SK-N-SH (cell line): ENCODE measurements at regions not wholly inside any gene's neighbourhood (a gene's known extent, or its start where the extent isn't known, plus 50 kb on each side); places are given as distances from the start of the nearest gene placed in this dataset.

Source experiments
- CTCF ChIA-PET: fragments of 300-600, 350-600 bp; formaldehyde crosslinking; extraction: SDS; loops from one replicate; lab custom pipeline; 2021; lab: Yijun Ruan, JAX
- POLR2A ChIA-PET: fragments of 350-600 bp; sonication (Branson Sonifier 250); formaldehyde crosslinking; extraction: SDS; loops from one replicate; lab custom pipeline; 2020; ENCODE audit warnings: antibody characterized with exemption, inconsistent platforms; lab: Yijun Ruan, JAX
- DNase-seq: peaks from one replicate; pipeline ENCODE4 v3.0.0; 2012
- H2AFZ ChIP-seq: fragments of 200-600 bp; sonication (generic); 2 replicates; pipeline ENCODE4 v1.8.1; 2016; ENCODE audit warnings: antibody characterized with exemption, mild to moderate bottlenecking, low read depth
- H3F3A ChIP-seq: fragments of 200-600 bp; sonication (generic); replicated peaks from 2 replicates; pipeline ENCODE3; 2016; ENCODE audit warnings: antibody characterized with exemption, mild to moderate bottlenecking; ENCODE audit not compliant: insufficient read depth
- H3K27ac ChIP-seq, 2 experiments: fragments of 200-500 bp in 1 of 2; fragments of 200-600 bp in 1 of 2; sonication (Bioruptor generic) in 1 of 2; sonication (generic), shearing (Covaris generic) in 1 of 2; 2 replicates each; pipeline versions ENCODE4 v1.5.1 to v1.6.1; 2014 to 2016; ENCODE audit warnings: low read depth in 2 of 2, inconsistent platforms in 1 of 2, low read length in 1 of 2, mild to moderate bottlenecking in 1 of 2, mixed read lengths in 1 of 2
- H3K27me3 ChIP-seq: fragments of 200-600 bp; sonication (generic), shearing (Covaris generic); 2 replicates; pipeline ENCODE4 v1.6.1; 2016; ENCODE audit warnings: mixed run types; ENCODE audit not compliant: insufficient read depth
- H3K36me3 ChIP-seq, 2 experiments: fragments of 200-500 bp in 1 of 2; fragments of 200-600 bp in 1 of 2; sonication (Bioruptor generic) in 1 of 2; sonication (generic) in 1 of 2; replicated peaks in 1 of 2; 2 replicates each; pipeline versions ENCODE3 to v1.5.1; 2014 to 2016; ENCODE audit warnings: low read length in 1 of 2, mild to moderate bottlenecking in 1 of 2; ENCODE audit not compliant: insufficient read depth in 2 of 2, control insufficient read depth in 1 of 2
- H3K4me1 ChIP-seq, 2 experiments: fragments of 200-500 bp in 1 of 2; fragments of 200-600 bp in 1 of 2; sonication (Bioruptor generic) in 1 of 2; sonication (generic), shearing (Covaris generic) in 1 of 2; 2 replicates each; pipeline versions ENCODE4 v1.5.1 to v1.6.1; 2014 to 2016; ENCODE audit warnings: low read depth in 1 of 2, low read length in 1 of 2, mixed run types in 1 of 2; ENCODE audit not compliant: insufficient read depth in 2 of 2, control insufficient read depth in 1 of 2
- H3K4me2 ChIP-seq: fragments of 200-600 bp; sonication (generic), shearing (Covaris generic); 2 replicates; pipeline ENCODE4 v1.6.1; 2017; ENCODE audit warnings: mixed run types
- H3K4me3 ChIP-seq, 2 experiments: fragments of 200-500 bp in 1 of 2; fragments of 200-600 bp in 1 of 2; sonication (Bioruptor generic) in 1 of 2; sonication (generic), shearing (Covaris generic) in 1 of 2; 2 replicates each; pipeline versions ENCODE4 v1.5.1 to v1.8.1; 2014 to 2016; ENCODE audit warnings: low read depth in 2 of 2, inconsistent platforms in 1 of 2, low read length in 1 of 2, mild to moderate bottlenecking in 1 of 2, mixed read lengths in 1 of 2, moderate library complexity in 1 of 2
- H3K79me2 ChIP-seq: fragments of 200-600 bp; sonication (generic); 2 replicates; pipeline ENCODE4 v1.8.1; 2017; ENCODE audit warnings: mild to moderate bottlenecking; ENCODE audit not compliant: insufficient read depth
- H3K9ac ChIP-seq: fragments of 200-600 bp; sonication (generic); 2 replicates; pipeline ENCODE4 v1.6.1; 2017; ENCODE audit warnings: mixed run types
- H3K9me2 ChIP-seq: fragments of 200-600 bp; sonication (generic); 2 replicates; pipeline ENCODE4 v1.6.1; 2017; ENCODE audit warnings: mixed run types
- H3K9me3 ChIP-seq: fragments of 200-600 bp; sonication (generic); 2 replicates; pipeline ENCODE4 v1.6.1; 2017; ENCODE audit warnings: mixed run types, mild to moderate bottlenecking, moderate library complexity
- H4K20me1 ChIP-seq: fragments of 200-600 bp; sonication (generic); 2 replicates; pipeline ENCODE4 v1.6.1; 2017; ENCODE audit warnings: mild to moderate bottlenecking, mixed run types; ENCODE audit not compliant: insufficient read depth
- CHD2 ChIP-seq: fragments of 150-350 bp; IDR thresholded peaks from 2 replicates; pipeline ENCODE4 v1.6.1; 2018; ENCODE audit warnings: low read length; ENCODE audit not compliant: partially characterized antibody
- FOSL2 ChIP-seq: IDR thresholded peaks from 2 replicates; pipeline ENCODE4 v1.4.0; 2012; ENCODE audit warnings: low read depth, mild to moderate bottlenecking, moderate library complexity, borderline replicate concordance
- FOXM1 ChIP-seq: IDR thresholded peaks from 2 replicates; pipeline ENCODE4 v1.4.0; 2012; ENCODE audit warnings: low read depth, mild to moderate bottlenecking
- NFIC ChIP-seq: IDR thresholded peaks from 2 replicates; pipeline ENCODE4 v1.4.0; 2012; ENCODE audit warnings: borderline replicate concordance
- NRF1 ChIP-seq: IDR thresholded peaks from 2 replicates; pipeline ENCODE4 v1.6.1; 2012; ENCODE audit warnings: low read depth, mild to moderate bottlenecking, low read length
- PBX3 ChIP-seq: IDR thresholded peaks from 2 replicates; pipeline ENCODE4; 2012
- RCOR1 ChIP-seq: fragments of 150-350 bp; IDR thresholded peaks from 2 replicates; pipeline ENCODE4 v1.6.1; 2017; ENCODE audit warnings: antibody characterized with exemption, low read length
- REST ChIP-seq: IDR thresholded peaks from 2 replicates; pipeline ENCODE4 v1.6.1; 2012; ENCODE audit warnings: mild to moderate bottlenecking, low read depth, low read length, moderate library complexity
- TAF1 ChIP-seq: IDR thresholded peaks from 2 replicates; pipeline ENCODE4 v1.6.1; 2012; ENCODE audit warnings: low read depth, mild to moderate bottlenecking, low read length, moderate library complexity, borderline replicate concordance
- TCF12 ChIP-seq: IDR thresholded peaks from 2 replicates; pipeline ENCODE4 v1.4.0; 2012
- USF2 ChIP-seq: fragments of 150-350 bp; IDR thresholded peaks from 2 replicates; pipeline ENCODE4 v1.6.1; 2017; ENCODE audit warnings: antibody characterized with exemption, low read length, low read depth, borderline replicate concordance
- YY1 ChIP-seq: IDR thresholded peaks from 2 replicates; pipeline ENCODE4 v1.4.0; 2012; ENCODE audit warnings: low read depth, mild to moderate bottlenecking
- WGBS: methylation state at CpG from one replicate; pipeline ENCODE4 v1.1.6; 2017; ENCODE audit warnings: low lambda C conversion rate; 5-methylcytosine and 5-hydroxymethylcytosine counted together

GRCh38 chr12:76623931-76624330 is 64.4 kb upstream of the OSBPL8 start:
- DNase-seq, result no peak
- Histone ChIP-seq H4K20me1 (no peaks in the 10 kb centered on the region), H3K27ac (no peak overlapping the region), H3K9ac (no peak overlapping the region), H3K27me3 (no peaks in the 10 kb centered on the region), H3K36me3 (no peaks in the 10 kb centered on the region), H3K9me2 (no peaks in the 10 kb centered on the region), H3K4me1 (peaks cover 0 to 3% of the 10 kb centered on the region in 2 experiments; a peak in 2 of 4 replicates), H3K4me3 (no peak overlapping the region), H3K4me2 (no peak overlapping the region; the same call in 1 of the 2 replicates), H3K9me3 (no peaks in the 10 kb centered on the region), H3K79me2 (no peaks in the 10 kb centered on the region), H3F3A (no peaks in the 10 kb centered on the region), H2AFZ (peak overlapping the region; percentile 72)
- POLR2A ChIA-PET, result no interaction called here
- CTCF ChIA-PET, result interaction anchor here (3.1 kb wide), 1 partner anchor 197 kb away, joined by 16 read pairs; no protein-coding TSS in a partner anchor
- 78% methylated on average over 1 of the region's 2 CpGs for WGBS
- TF ChIP-seq RCOR1 (no peak), YY1 (no peak), TAF1 (no peak), REST (no peak), NRF1 (no peak), NFIC (no peak), FOXM1 (no peak), PBX3 (no peak), FOSL2 (no peak), TCF12 (no peak), USF2 (no peak), CHD2 (no peak)
